IMR-90 (cell line): ENCODE measurements at regions not wholly inside any gene's neighbourhood (a gene's known extent, or its start where the extent isn't known, plus 50 kb on each side); places are given as distances from the start of the nearest gene placed in this dataset.
"Not testable (repeated sequence)": the region's sequence is repeated elsewhere in the genome, so short reads cannot be mapped to it uniquely, and the experiment has no call there.

Source experiments
- ATAC-seq: fragments of 200-7000 bp; cut with Tn5 transposase; 2 replicates; pipeline ENCODE4 v1.9.1; 2020; ENCODE audit warnings: low read depth, mild to moderate bottlenecking, moderate library complexity
- BruUV-seq: library from RNA; stranded (reverse); fragments of 400-500 nt; replicated peaks from 2 replicates; lab custom pipeline; 2021; lab: Mats Ljungman, UMichigan
- CTCF ChIA-PET: fragments of 300-600 bp; formaldehyde crosslinking; extraction: SDS; loops from one replicate; lab custom pipeline; 2021; ENCODE audit warnings: antibody characterized with exemption; lab: Yijun Ruan, JAX
- POLR2A ChIA-PET: fragments of 300-600 bp; sonication (Branson Sonifier 250); formaldehyde crosslinking; loops from one replicate; lab custom pipeline; 2022; ENCODE audit warnings: antibody characterized with exemption; ENCODE audit not compliant: unreplicated experiment; lab: Charles Lee
- DNase-seq: peaks from one replicate; pipeline ENCODE4 v3.0.0; 2013
- H2AFZ ChIP-seq: replicated peaks from 2 replicates; pipeline ENCODE3; 2013; ENCODE audit warnings: low read length, mild to moderate bottlenecking; ENCODE audit not compliant: poor library complexity
- H2AK5ac ChIP-seq: 2 replicates; pipeline ENCODE4 v1.6.1; 2013; ENCODE audit warnings: low read depth, low read length, inconsistent platforms
- H2AK9ac ChIP-seq: replicated peaks from 2 replicates; pipeline ENCODE3; 2013; ENCODE audit warnings: mild to moderate bottlenecking, low read depth, low read length, moderate library complexity; ENCODE audit not compliant: poor library complexity
- H2BK120ac ChIP-seq: 2 replicates; pipeline ENCODE4 v1.6.1; 2013; ENCODE audit warnings: low read depth, low read length, inconsistent platforms
- H2BK15ac ChIP-seq: 3 replicates; pipeline ENCODE4 v1.6.1; 2013; ENCODE audit warnings: low read depth, low read length, inconsistent platforms
- H2BK20ac ChIP-seq: 2 replicates; pipeline ENCODE4 v1.6.1; 2013; ENCODE audit warnings: low read depth, mild to moderate bottlenecking, inconsistent platforms, low read length, moderate library complexity
- H2BK5ac ChIP-seq: 2 replicates; pipeline ENCODE4 v1.6.1; 2013; ENCODE audit warnings: mild to moderate bottlenecking, low read depth, low read length, inconsistent platforms; ENCODE audit not compliant: poor library complexity, severe bottlenecking
- H3K14ac ChIP-seq: replicated peaks from 2 replicates; pipeline ENCODE4 v1.6.1; 2013; ENCODE audit warnings: low read depth, low read length, inconsistent platforms
- H3K18ac ChIP-seq: 2 replicates; pipeline ENCODE4 v1.6.1; 2013; ENCODE audit warnings: low read depth, low read length, control low read depth
- H3K23ac ChIP-seq: 2 replicates; pipeline ENCODE4 v1.6.1; 2013; ENCODE audit warnings: low read depth, low read length, inconsistent platforms
- H3K27ac ChIP-seq: 2 replicates; pipeline ENCODE4 v1.5.1; 2013; ENCODE audit warnings: mild to moderate bottlenecking, control low read depth, low read length; ENCODE audit not compliant: insufficient read depth
- H3K27me3 ChIP-seq: 2 replicates; pipeline ENCODE4 v1.6.1; 2013; ENCODE audit warnings: low read length; ENCODE audit not compliant: control insufficient read depth, insufficient read depth
- H3K36me3 ChIP-seq: 2 replicates; pipeline ENCODE4 v1.6.1; 2013; ENCODE audit warnings: low read length, mixed read lengths; ENCODE audit not compliant: control insufficient read depth, insufficient read depth
- H3K4ac ChIP-seq: 2 replicates; pipeline ENCODE4 v1.6.1; 2013; ENCODE audit warnings: low read depth, low read length, inconsistent platforms
- H3K4me1 ChIP-seq: 2 replicates; pipeline ENCODE4 v1.6.1; 2013; ENCODE audit warnings: low read length, mixed read lengths; ENCODE audit not compliant: control insufficient read depth, insufficient read depth
- H3K4me2 ChIP-seq: 2 replicates; pipeline ENCODE4 v1.6.1; 2013; ENCODE audit warnings: low read depth, mild to moderate bottlenecking, control low read depth, low read length, moderate library complexity
- H3K4me3 ChIP-seq: 2 replicates; pipeline ENCODE4 v1.5.1; 2013; ENCODE audit warnings: low read depth, mild to moderate bottlenecking, control low read depth, low read length, moderate library complexity; ENCODE audit not compliant: insufficient read depth
- H3K56ac ChIP-seq: 2 replicates; pipeline ENCODE4 v1.6.1; 2013; ENCODE audit warnings: low read length, inconsistent platforms; ENCODE audit not compliant: insufficient read depth; ENCODE audit errors: extremely low read depth
- H3K79me1 ChIP-seq, 2 experiments: 2 replicates each; pipeline ENCODE4 v1.6.1; 2013; ENCODE audit warnings: low read length in 2 of 2, inconsistent platforms in 1 of 2, low read depth in 1 of 2
- H3K9ac ChIP-seq: 2 replicates; pipeline ENCODE4 v1.6.1; 2013; ENCODE audit warnings: low read depth, low read length, control low read depth
- H3K9me1 ChIP-seq: 2 replicates; pipeline ENCODE4 v1.6.1; 2013; ENCODE audit warnings: low read length, inconsistent platforms; ENCODE audit not compliant: insufficient read depth
- H3K9me3 ChIP-seq: 2 replicates; pipeline ENCODE4 v1.6.1; 2013; ENCODE audit warnings: low read length; ENCODE audit not compliant: control insufficient read depth, insufficient read depth
- H4K20me1 ChIP-seq: 2 replicates; pipeline ENCODE4 v1.6.1; 2013; ENCODE audit warnings: low read length, inconsistent platforms; ENCODE audit not compliant: insufficient read depth
- H4K5ac ChIP-seq: 2 replicates; pipeline ENCODE4 v1.6.1; 2013; ENCODE audit warnings: mild to moderate bottlenecking, low read depth, low read length, control low read depth
- H4K8ac ChIP-seq, 2 experiments: 2 replicates each; pipeline ENCODE4 v1.6.1; 2013; ENCODE audit warnings: low read depth in 2 of 2, low read length in 2 of 2, control low read depth in 1 of 2, inconsistent platforms in 1 of 2
- H4K91ac ChIP-seq: 2 replicates; pipeline ENCODE4 v1.6.1; 2013; ENCODE audit warnings: low read depth, low read length, inconsistent platforms; ENCODE audit not compliant: insufficient read depth
- WGBS, 2 experiments: methylation state at CpG; one replicate each; pipeline versions ENCODE4 v1.1.5 to v1.1.7; 2013; ENCODE audit warnings: missing lambda C conversion rate in 2 of 2; ENCODE audit not compliant: insufficient read length in 1 of 2; ENCODE audit errors: extremely low coverage in 2 of 2; 5-methylcytosine and 5-hydroxymethylcytosine counted together
- dilution Hi-C: fragments of 300-500 bp; cut with HindIII; formaldehyde crosslinking; loops from one replicate; pipeline ENCODE4 v1.14.3; 2018; ENCODE audit warnings: low sequenced_read_pairs; ENCODE audit not compliant: unreplicated experiment
- in situ Hi-C: fragments of 300-500 bp; cut with MboI; formaldehyde crosslinking; loops from 3 replicates; pipeline ENCODE4 v1.14.3; 2019; ENCODE audit warnings: low sequenced_read_pairs, inconsistent platforms, mixed read lengths
- intact Hi-C: fragments of 100-400 bp; cut with micrococcal nuclease; formaldehyde crosslinking; loops from 2 replicates; pipeline ENCODE4 v1.10.0; 2022

DNA sequence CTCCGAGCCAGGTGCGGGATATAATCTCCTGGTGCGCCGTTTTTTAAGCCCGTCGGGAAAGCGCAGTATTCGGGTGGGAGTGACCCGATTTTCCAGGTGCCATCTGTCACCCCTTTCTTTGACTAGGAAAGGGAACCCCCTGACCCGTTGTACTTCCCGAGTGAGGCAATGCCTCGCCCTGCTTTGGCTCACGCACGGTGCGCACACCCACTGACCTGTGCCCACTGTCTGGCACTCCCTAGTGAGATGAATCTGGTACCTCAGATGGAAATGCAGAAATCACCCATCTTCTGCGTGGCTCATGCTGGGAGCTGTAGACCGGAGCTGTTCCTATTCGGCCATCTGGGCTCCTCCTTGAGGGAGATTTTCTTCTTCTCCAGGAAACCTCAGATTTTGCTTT is 1135.1 kb upstream of the DIAPH2 start:
- 90% methylated on average over 4 of the region's 18 CpGs; no CpG with 5 or more reads in 1 of the 2 experiments for WGBS, 2 experiments
- H3K4me2 ChIP-seq, H3K9ac ChIP-seq, DNase-seq, H2AK5ac ChIP-seq, H2BK120ac ChIP-seq, H3K18ac ChIP-seq, H3K4me3 ChIP-seq, intact Hi-C loops, H3K23ac ChIP-seq, H4K20me1 ChIP-seq, H3K27me3 ChIP-seq, ATAC-seq, H3K36me3 ChIP-seq, H2AK9ac ChIP-seq, H2BK15ac ChIP-seq, H2BK5ac ChIP-seq, H3K9me3 ChIP-seq, in situ Hi-C loops, H3K4me1 ChIP-seq, POLR2A ChIA-PET, H3K4ac ChIP-seq, H3K79me1 ChIP-seq, BruUV-seq, H3K14ac ChIP-seq, H2BK20ac ChIP-seq, H3K9me1 ChIP-seq, CTCF ChIA-PET, H4K5ac ChIP-seq, H3K56ac ChIP-seq, dilution Hi-C loops, H2AFZ ChIP-seq, H3K27ac ChIP-seq, H4K8ac ChIP-seq, H4K91ac ChIP-seq: not testable (repeated sequence)
